ENCODE measurements at regions not wholly inside any gene's neighbourhood (a gene's known extent, or its start where the extent isn't known, plus 50 kb on each side); places are given as distances from the start of the nearest gene placed in this dataset.

DNA sequence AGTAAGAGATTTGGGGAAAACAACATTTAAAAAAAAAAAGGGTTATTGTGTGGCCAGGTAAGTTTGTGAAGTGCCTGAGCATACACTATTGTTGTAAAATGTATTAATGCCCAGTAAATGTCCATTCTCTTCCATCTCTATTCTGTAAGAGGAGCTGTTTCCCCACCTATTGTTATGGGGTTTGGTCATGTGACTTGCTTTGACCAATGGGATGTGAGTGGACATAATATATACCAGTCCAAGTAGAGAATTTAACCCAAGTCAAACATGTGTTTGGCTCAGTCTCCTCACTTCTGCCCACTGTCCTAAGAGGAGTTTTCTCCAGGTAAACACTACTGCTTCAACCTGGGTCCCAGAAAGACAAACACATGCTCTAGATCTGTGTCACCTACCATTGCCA is 377.1 kb downstream of the FOXA2 start:
- Histone ChIP-seq H3K4me3 (no peak overlapping the region), H3K27ac (no peak overlapping the region)

DNA sequence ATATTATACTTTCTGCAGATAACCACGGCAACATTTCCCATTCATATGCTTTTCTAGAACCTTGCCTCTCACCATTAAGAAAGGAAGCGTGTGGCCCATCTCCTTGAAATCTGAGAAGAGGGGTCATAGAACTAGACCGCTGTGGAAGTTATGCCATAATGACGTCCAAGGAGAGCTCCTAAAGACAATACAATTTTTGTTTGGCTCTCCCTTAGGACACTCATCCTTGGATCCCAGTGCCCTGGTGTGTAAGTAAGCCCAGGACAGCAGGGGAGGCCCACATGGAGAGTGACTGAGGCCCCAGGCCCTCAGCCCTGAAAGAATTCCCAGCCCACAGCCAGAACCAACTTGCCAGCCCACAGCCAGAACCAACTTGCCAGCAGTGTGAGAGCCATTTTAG is 379.6 kb downstream of the FOXA2 start:
- H3K27ac ChIP-seq, result no peak overlapping the region
- H3K4me3 ChIP-seq, result no peak overlapping the region

GRCh38 chr20:22182148-22182547 is 402.2 kb downstream of the FOXA2 start:
- Histone ChIP-seq H3K4me3 (no peak overlapping the region), H3K27ac (no peak overlapping the region)

DNA sequence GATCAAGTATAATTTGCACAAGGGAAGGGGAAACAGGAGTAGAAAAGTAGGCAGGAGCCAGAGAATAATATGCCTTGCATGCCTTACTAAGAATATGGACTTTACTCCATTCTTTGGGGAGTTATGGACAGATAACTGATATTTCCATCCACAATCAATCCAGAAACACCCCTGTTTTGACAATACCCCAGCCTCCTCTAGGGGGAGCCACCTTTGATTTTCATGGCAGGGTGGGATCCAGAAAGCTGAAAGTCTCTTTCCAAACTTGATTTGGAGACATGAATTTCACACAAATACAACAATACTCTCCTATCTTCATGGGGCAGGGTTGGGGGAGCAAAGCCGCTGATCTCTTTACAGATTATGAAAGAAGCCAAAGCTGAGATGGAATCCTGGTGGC is 404.1 kb downstream of the FOXA2 start:
- Histone ChIP-seq H3K4me3 (no peak overlapping the region), H3K27ac (no peak overlapping the region)

GRCh38 chr20:22160101-22160652 is 424.2 kb downstream of the FOXA2 start:
- H3K4me3 ChIP-seq, result no peak overlapping the region
- peak overlapping the region in 2 of 21 experiments; percentile 12 to 31 for H3K27ac ChIP-seq

DNA sequence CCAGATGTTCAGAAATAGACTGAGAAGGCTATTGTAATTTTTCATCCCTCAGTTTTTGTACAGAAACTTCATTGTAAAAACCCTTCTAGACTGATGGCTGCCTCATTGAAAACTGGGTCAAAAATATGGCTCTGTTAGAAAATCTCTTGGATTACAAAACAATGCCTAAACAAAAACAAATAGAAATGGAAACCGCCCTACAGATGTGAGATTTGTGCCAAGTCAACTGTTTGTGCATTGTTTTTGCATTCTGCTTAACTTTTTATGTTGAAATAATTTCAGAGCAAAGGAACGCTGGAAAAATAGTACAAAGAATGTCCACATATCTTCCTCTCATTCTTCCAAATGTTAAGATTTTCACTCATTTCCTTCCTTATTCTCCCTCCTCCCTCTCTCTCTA is 425.1 kb downstream of the FOXA2 start:
- Histone ChIP-seq H3K27ac (peak overlapping the region in 2 of 21 experiments; percentile 20 to 31), H3K4me3 (no peak overlapping the region)

DNA sequence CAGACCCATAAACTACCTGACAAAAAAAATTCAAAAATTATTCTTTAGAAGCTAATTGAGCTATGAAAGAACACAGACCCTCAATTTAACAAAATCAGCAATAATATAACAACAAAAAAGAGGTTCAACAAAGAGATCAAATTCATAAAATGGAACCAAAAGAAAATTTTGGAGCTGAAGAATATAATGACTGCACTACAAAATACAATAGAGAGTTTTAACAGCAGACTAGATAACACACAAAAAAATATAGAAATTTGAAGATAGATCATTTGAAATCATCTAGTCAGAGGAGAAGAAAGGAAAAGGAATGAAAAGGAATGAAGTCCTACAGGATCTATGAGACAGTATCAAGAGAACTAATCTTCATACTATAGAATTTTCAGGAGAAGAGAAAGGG is 422.1 kb downstream of the PAX1 start:
- Histone ChIP-seq H3K4me3 (no peak overlapping the region), H3K27ac (no peak overlapping the region)

GRCh38 chr20:22106308-22106938 is 401.0 kb downstream of the PAX1 start:
- Histone ChIP-seq H3K4me3 (no peak overlapping the region), H3K27ac (no peak overlapping the region)

DNA sequence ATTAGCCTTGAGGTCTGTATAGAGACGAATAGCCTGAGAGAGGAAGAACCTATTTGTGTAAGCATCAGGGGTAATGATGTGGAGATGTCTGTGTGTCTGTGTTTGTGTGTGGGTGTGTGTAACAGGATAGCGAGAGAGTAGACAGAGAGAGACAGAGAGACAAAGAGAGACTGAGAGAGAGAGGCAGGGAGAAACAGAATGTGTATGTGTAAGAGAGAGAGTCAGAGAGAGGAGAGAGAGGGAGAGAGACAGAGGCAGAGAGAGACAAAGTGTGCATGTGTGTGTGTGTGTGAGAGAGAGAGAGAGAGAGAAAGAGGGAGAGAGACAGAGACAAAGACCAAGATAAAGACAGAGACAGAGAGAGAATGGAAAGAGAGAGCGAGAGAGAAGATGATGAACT is 396.1 kb downstream of the PAX1 start:
- Histone ChIP-seq H3K4me3 (no peak overlapping the region), H3K27ac (no peak overlapping the region)

GRCh38 chr20:22100686-22101085 is 395.2 kb downstream of the PAX1 start:
- Histone ChIP-seq H3K4me3 (no peak overlapping the region), H3K27ac (no peak overlapping the region)

DNA sequence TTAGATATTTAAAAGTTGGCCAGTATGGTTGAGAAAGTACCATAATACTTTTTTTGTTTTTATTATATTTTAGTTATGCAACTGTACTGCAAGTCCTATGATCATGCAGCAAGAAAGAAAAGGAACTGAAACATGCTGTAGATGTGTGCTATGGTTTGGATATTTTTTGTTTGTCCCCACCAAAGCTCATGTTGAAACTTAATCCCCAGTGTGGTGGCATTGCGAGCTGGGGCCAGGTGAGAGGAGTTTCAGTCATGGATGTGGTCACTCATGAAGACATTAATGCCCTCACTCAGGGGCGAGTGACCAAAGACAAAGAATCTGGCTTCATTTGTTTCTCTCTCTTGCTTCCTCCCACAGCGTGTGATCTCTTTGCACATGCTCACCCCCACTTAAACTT is 393.9 kb downstream of the PAX1 start:
- H3K4me3 ChIP-seq, result no peak overlapping the region
- H3K27ac ChIP-seq, result no peak overlapping the region

GRCh38 chr20:22098511-22098910 is 393.0 kb downstream of the PAX1 start:
- Histone ChIP-seq H3K4me3 (no peak overlapping the region), H3K27ac (no peak overlapping the region)

- Histone ChIP-seq H3K4me3 (no peak overlapping the region), H3K27ac (no peak overlapping the region)
Observed at GRCh38 chr20:22093122-22093521, 387.7 kb downstream of the PAX1 start.

GRCh38 chr20:22088882-22089281 is 383.4 kb downstream of the PAX1 start:
- Histone ChIP-seq H3K27ac (no peak overlapping the region), H3K4me3 (no peak overlapping the region)

DNA sequence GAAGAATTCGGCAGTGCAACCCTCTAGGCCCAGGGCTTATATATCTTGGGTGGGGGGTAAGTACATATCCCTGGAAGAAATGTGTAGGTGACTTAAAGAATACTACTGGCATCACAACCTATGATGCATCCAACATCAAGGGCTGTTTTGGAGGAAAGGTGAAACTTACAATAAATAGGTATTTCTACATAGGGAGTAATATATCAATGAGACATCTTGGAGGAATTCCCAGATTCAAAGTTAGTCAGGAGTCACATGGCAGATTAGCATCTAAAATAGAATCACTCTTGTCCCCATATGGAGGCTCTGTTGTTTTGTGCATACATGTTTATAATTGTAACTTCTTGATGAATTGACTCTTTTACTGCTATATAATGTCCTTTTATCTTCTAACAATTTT is 375.5 kb downstream of the PAX1 start:
- no peak overlapping the region for H3K4me3 ChIP-seq
- no peak overlapping the region for H3K27ac ChIP-seq

- H3K4me3 ChIP-seq, result no peak overlapping the region
- H3K27ac ChIP-seq, result no peak overlapping the region
Observed at GRCh38 chr20:22074635-22075034, 369.2 kb downstream of the PAX1 start.

- Histone ChIP-seq H3K27ac (no peak overlapping the region), H3K4me3 (no peak overlapping the region)
Observed at GRCh38 chr20:22071841-22072240, 366.4 kb downstream of the PAX1 start.

DNA sequence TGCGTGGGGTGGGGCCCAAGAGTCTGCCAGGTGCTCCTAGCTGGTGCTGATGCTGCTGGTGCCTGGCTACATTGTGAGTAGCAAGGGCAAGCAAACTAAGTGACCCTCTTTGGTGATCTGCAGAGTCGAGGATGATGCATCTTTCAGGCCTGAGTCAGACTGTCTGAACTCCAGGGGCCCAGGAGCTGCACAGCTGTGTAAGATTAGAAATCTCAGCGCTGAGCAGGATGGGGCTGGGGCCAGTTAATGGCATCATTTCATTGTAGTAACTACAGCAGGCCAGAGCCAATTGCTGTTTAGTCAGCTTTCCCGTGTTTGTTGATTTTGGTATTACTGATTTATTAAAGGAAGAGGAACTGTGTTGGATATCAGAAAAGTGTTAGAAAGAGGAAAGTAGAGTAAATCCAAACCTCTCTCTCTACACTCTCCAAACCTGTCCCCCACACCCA is 365.2 kb downstream of the PAX1 start:
- Histone ChIP-seq H3K4me3 (no peak overlapping the region), H3K27ac (no peak overlapping the region)

DNA sequence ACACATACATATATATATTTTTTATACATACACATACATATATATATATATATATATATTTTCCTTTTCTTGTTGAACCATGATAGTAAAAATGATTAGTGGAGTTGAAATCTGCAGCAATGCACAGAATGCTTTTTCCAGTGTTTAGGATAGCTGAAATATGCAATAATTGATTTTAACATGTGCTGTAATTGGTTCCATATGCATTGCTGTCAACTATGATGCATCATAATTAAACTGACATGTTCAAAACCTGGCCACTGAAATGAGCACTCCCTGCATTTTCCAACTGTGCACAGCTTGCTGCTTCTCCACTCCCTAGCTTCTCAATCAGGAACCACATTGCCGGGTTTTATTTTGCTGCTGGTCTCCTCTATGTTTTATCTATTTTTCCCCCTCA is 358.3 kb downstream of the PAX1 start:
- H3K27ac ChIP-seq, result no peak overlapping the region

GRCh38 chr20:22062874-22063273 is 357.4 kb downstream of the PAX1 start:
- H3K4me3 ChIP-seq, result no peak overlapping the region
- no peak overlapping the region for H3K27ac ChIP-seq

More for the DNA sequence above, 358.3 kb downstream of the PAX1 start:
- no peak overlapping the region for H3K4me3 ChIP-seq

GRCh38 chr20:22060610-22061009 is 355.1 kb downstream of the PAX1 start:
- no peak overlapping the region for H3K4me3 ChIP-seq
- no peak overlapping the region for H3K27ac ChIP-seq

DNA sequence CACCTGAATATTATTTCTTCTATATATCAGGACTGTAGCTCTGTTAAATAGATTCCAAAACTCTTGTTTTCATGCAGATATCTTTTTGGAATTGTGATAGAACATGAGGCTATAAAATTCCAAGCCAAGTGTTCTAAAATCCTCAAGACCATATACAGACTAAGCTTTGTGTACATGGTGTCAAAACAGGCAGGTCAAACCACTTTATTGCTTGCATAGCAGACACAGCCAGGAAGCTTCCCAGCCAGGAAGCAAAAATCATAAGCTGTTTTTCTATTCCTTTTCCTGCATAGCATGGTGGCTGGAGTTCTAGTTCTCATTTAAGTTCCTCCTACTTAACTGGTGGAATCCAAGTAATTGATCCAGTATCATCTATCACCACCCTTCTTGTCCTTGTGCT is 353.3 kb downstream of the PAX1 start:
- Histone ChIP-seq H3K27ac (no peak overlapping the region), H3K4me3 (no peak overlapping the region)

Measured in skin epidermis (tissue), 12 donors.